ENCODE measurements at regions not wholly inside any gene's neighbourhood (a gene's known extent, or its start where the extent isn't known, plus 50 kb on each side); places are given as distances from the start of the nearest gene placed in this dataset.

GRCh38 chr10:6667150-6667549, 87.1 kb upstream of the PRKCQ start:
- H3K4me1 Mint-ChIP-seq: peaks cover 31% of the 10 kb centered on the region
- H3K36me3 Mint-ChIP-seq (ENCODE audit: low read depth): no peaks in the 10 kb centered on the region
- CTCF ChIA-PET: interaction anchor here (0.7 to 8.8 kb wide), 23 partner anchors 9 to 465 kb away, joined by 3 to 110 read pairs (median 5); partner anchors contain the start of genes PFKFB3 and PRKCQ
- H3K27me3 Mint-ChIP-seq: peaks cover 18% of the 10 kb centered on the region
- POLR2A ChIA-PET: interaction anchor here (1.1 to 3.5 kb wide), 7 partner anchors 23 to 124 kb away, joined by 3 to 64 read pairs (median 4); partner anchors contain the start of gene PRKCQ
- no peak for DNase-seq
- no peaks in the 10 kb centered on the region for H3K9me3 Mint-ChIP-seq
- H3K27ac Mint-ChIP-seq: no peak overlapping the region
- no peak overlapping the region for H3K4me3 Mint-ChIP-seq

GRCh38 chr10:6665847-6666246, 85.8 kb upstream of the PRKCQ start:
- peak; percentile 74 for DNase-seq
- H3K36me3 Mint-ChIP-seq (ENCODE audit: low read depth): no peaks in the 10 kb centered on the region

GRCh38 chr10:6660460-6660859, 80.4 kb upstream of the PRKCQ start:
- Mint-ChIP-seq H3K4me1 (peaks cover 10% of the 10 kb centered on the region), H3K27me3 (peaks cover 16% of the 10 kb centered on the region), H3K36me3 (ENCODE audit: low read depth) (no peaks in the 10 kb centered on the region), H3K27ac (no peak overlapping the region), H3K9me3 (peaks cover 4% of the 10 kb centered on the region), H3K4me3 (no peak overlapping the region)
- POLR2A ChIA-PET: no interaction called here
- no peak for DNase-seq
- CTCF ChIA-PET: interaction anchor here (0.9 to 3.5 kb wide), 3 partner anchors 12 to 80 kb away, joined by 3 to 22 read pairs (median 4); partner anchors contain the start of gene PRKCQ

More at GRCh38 chr10:6665847-6666246, 85.8 kb upstream of the PRKCQ start:
- H3K27me3 Mint-ChIP-seq: peaks cover 13% of the 10 kb centered on the region
- peak overlapping the region; percentile 52 for H3K27ac Mint-ChIP-seq
- ChIA-PET CTCF (interaction anchor here (0.6 to 8.8 kb wide), 17 partner anchors 12 to 255 kb away, joined by 3 to 110 read pairs (median 4); partner anchors contain the start of gene PRKCQ), POLR2A (interaction anchor here (0.7 to 3.5 kb wide), 11 partner anchors 22 to 256 kb away, joined by 3 to 64 read pairs (median 4); partner anchors contain the start of gene PRKCQ)
- H3K9me3 Mint-ChIP-seq: no peaks in the 10 kb centered on the region
- H3K4me1 Mint-ChIP-seq: peaks cover 31% of the 10 kb centered on the region
- peak overlapping the region; percentile 11 for H3K4me3 Mint-ChIP-seq

- POLR2A ChIA-PET: no interaction called here
- peaks cover 6% of the 10 kb centered on the region for H3K4me1 Mint-ChIP-seq
- H3K27me3 Mint-ChIP-seq: peaks cover 16% of the 10 kb centered on the region
- H3K27ac Mint-ChIP-seq: no peak overlapping the region
- H3K9me3 Mint-ChIP-seq: peaks cover 4% of the 10 kb centered on the region
- CTCF ChIA-PET: interaction anchor here (0.9 to 3.5 kb wide), 4 partner anchors 8 to 79 kb away, joined by 3 to 22 read pairs (median 4); partner anchors contain the start of gene PRKCQ
- no peaks in the 10 kb centered on the region for H3K36me3 Mint-ChIP-seq (ENCODE audit: low read depth)
- DNase-seq: no peak
- no peak overlapping the region for H3K4me3 Mint-ChIP-seq
These were observed 79.4 kb upstream of the PRKCQ start for GRCh38 chr10:6659451-6659850.

GRCh38 chr10:6657669-6658068, 77.6 kb upstream of the PRKCQ start:
- H3K9me3 Mint-ChIP-seq: peaks cover 4% of the 10 kb centered on the region
- no peak overlapping the region for H3K4me3 Mint-ChIP-seq
- peaks cover 19% of the 10 kb centered on the region for H3K27me3 Mint-ChIP-seq
- DNase-seq: no peak
- peaks cover 6% of the 10 kb centered on the region for H3K4me1 Mint-ChIP-seq
- ChIA-PET CTCF (interaction anchor here (1.1 to 3.5 kb wide), 3 partner anchors 9 to 13 kb away, joined by 3 to 22 read pairs (median 4); no protein-coding TSS in a partner anchor), POLR2A (no interaction called here)
- H3K36me3 Mint-ChIP-seq (ENCODE audit: low read depth): no peaks in the 10 kb centered on the region
- H3K27ac Mint-ChIP-seq: no peak overlapping the region

- Mint-ChIP-seq H3K4me3 (no peak overlapping the region), H3K4me1 (peaks cover 6% of the 10 kb centered on the region), H3K36me3 (ENCODE audit: low read depth) (no peaks in the 10 kb centered on the region), H3K27ac (no peak overlapping the region), H3K27me3 (peaks cover 19% of the 10 kb centered on the region), H3K9me3 (peaks cover 4% of the 10 kb centered on the region)
- ChIA-PET CTCF (interaction anchor here (1.1 to 1.6 kb wide), 2 partner anchors 11 to 13 kb away, joined by 3 to 4 read pairs; no protein-coding TSS in a partner anchor), POLR2A (no interaction called here)
- DNase-seq: no peak
These were observed 77.1 kb upstream of the PRKCQ start for GRCh38 chr10:6657196-6657595.

GRCh38 chr10:6654571-6654970, 74.5 kb upstream of the PRKCQ start:
- DNase-seq: no peak
- Mint-ChIP-seq H3K4me3 (no peak overlapping the region), H3K36me3 (ENCODE audit: low read depth) (no peaks in the 10 kb centered on the region), H3K27ac (no peak overlapping the region), H3K9me3 (peaks cover 4% of the 10 kb centered on the region), H3K4me1 (peaks cover 8% of the 10 kb centered on the region), H3K27me3 (peaks cover 16% of the 10 kb centered on the region)
- ChIA-PET POLR2A (no interaction called here), CTCF (no interaction called here)

GRCh38 chr10:6650586-6650985, 70.5 kb upstream of the PRKCQ start:
- POLR2A ChIA-PET: interaction anchor here (1.4 kb wide), 1 partner anchor 70 kb away, joined by 4 read pairs; the partner anchor contains the start of gene PRKCQ

GRCh38 chr10:6649903-6650302, 69.8 kb upstream of the PRKCQ start:
- Mint-ChIP-seq H3K4me3 (no peak overlapping the region), H3K9me3 (no peaks in the 10 kb centered on the region), H3K27ac (no peak overlapping the region), H3K4me1 (peaks cover 30% of the 10 kb centered on the region), H3K36me3 (ENCODE audit: low read depth) (no peaks in the 10 kb centered on the region), H3K27me3 (peaks cover 4% of the 10 kb centered on the region)
- ChIA-PET CTCF (interaction anchor here (3.0 to 3.1 kb wide), 2 partner anchors 10 to 18 kb away, joined by 14 to 22 read pairs; no protein-coding TSS in a partner anchor), POLR2A (interaction anchor here (1.4 kb wide), 1 partner anchor 69 kb away, joined by 4 read pairs; the partner anchor contains the start of gene PRKCQ)
- no peak for DNase-seq

More at GRCh38 chr10:6650586-6650985, 70.5 kb upstream of the PRKCQ start:
- Mint-ChIP-seq H3K27ac (no peak overlapping the region), H3K9me3 (no peaks in the 10 kb centered on the region), H3K4me1 (peaks cover 26% of the 10 kb centered on the region), H3K27me3 (peaks cover 4% of the 10 kb centered on the region), H3K4me3 (no peak overlapping the region), H3K36me3 (ENCODE audit: low read depth) (no peaks in the 10 kb centered on the region)
- CTCF ChIA-PET: no interaction called here
- DNase-seq: no peak

- no peak overlapping the region for H3K4me3 Mint-ChIP-seq
These were observed 69.0 kb upstream of the PRKCQ start for GRCh38 chr10:6648894-6649720.

GRCh38 chr10:6647811-6648526, 67.9 kb upstream of the PRKCQ start:
- DNase-seq: peak; percentile 74
- POLR2A ChIA-PET: interaction anchor here (1.0 to 2.1 kb wide), 5 partner anchors 40 to 70 kb away, joined by 3 to 13 read pairs (median 4); partner anchors contain the start of gene PRKCQ
- Mint-ChIP-seq H3K36me3 (ENCODE audit: low read depth) (no peaks in the 10 kb centered on the region), H3K4me1 (peaks cover 44% of the 10 kb centered on the region), H3K9me3 (no peaks in the 10 kb centered on the region), H3K27me3 (no peaks in the 10 kb centered on the region), H3K27ac (no peak overlapping the region), H3K4me3 (no peak overlapping the region)
- CTCF ChIA-PET: interaction anchor here (0.6 to 3.1 kb wide), 21 partner anchors 10 to 615 kb away, joined by 3 to 31 read pairs (median 5); no protein-coding TSS in a partner anchor

More at GRCh38 chr10:6648894-6649720, 69.0 kb upstream of the PRKCQ start:
- ChIA-PET CTCF (interaction anchor here (0.7 to 3.1 kb wide), 14 partner anchors 10 to 237 kb away, joined by 3 to 31 read pairs (median 6); no protein-coding TSS in a partner anchor), POLR2A (interaction anchor here (2.1 kb wide), 1 partner anchor 71 kb away, joined by 6 read pairs; no protein-coding TSS in a partner anchor)
- H3K4me1 Mint-ChIP-seq: peaks cover 35% of the 10 kb centered on the region
- H3K27me3 Mint-ChIP-seq: peaks cover 4% of the 10 kb centered on the region
- H3K9me3 Mint-ChIP-seq: no peaks in the 10 kb centered on the region
- no peak overlapping the region for H3K27ac Mint-ChIP-seq
- H3K36me3 Mint-ChIP-seq (ENCODE audit: low read depth): no peaks in the 10 kb centered on the region
- no peak for DNase-seq

GRCh38 chr10:6643962-6644361, 63.9 kb upstream of the PRKCQ start:
- Mint-ChIP-seq H3K36me3 (ENCODE audit: low read depth) (peaks cover 3% of the 10 kb centered on the region), H3K4me3 (no peak overlapping the region), H3K9me3 (peaks cover 2% of the 10 kb centered on the region), H3K27ac (peak overlapping the region; percentile 70), H3K4me1 (peaks cover 51% of the 10 kb centered on the region), H3K27me3 (no peaks in the 10 kb centered on the region)
- DNase-seq: no peak
- ChIA-PET POLR2A (interaction anchor here (0.9 to 3.0 kb wide), 13 partner anchors 20 to 170 kb away, joined by 3 to 38 read pairs (median 7); partner anchors contain the start of gene PRKCQ), CTCF (interaction anchor here (0.7 to 1.6 kb wide), 10 partner anchors 8 to 223 kb away, joined by 3 to 8 read pairs (median 3); no protein-coding TSS in a partner anchor)
